Omental fat pad (tissue), 3 donors: ENCODE measurements at regions not wholly inside any gene's neighbourhood (a gene's known extent, or its start where the extent isn't known, plus 50 kb on each side); places are given as distances from the start of the nearest gene placed in this dataset.

Experiments used
- ATAC-seq: fragments of 150-250 bp; one replicate; pipeline ENCODE4 v1.9.1; 2016; ENCODE audit warnings: mild to moderate bottlenecking, moderate library complexity; ENCODE audit not compliant: low FRiP score
- DNase-seq: peaks from one replicate; pipeline ENCODE4 v3.0.0-alpha.2; 2019; ENCODE audit warnings: low spot score
- TF ChIP-seq, protein P1 (sequence below), 3 donors: fragments of 450-650 bp; IDR thresholded peaks; one replicate each; pipeline ENCODE4 v1.5.1; 2016 to 2017; ENCODE audit warnings: antibody characterized with exemption in 3 of 3, mild to moderate bottlenecking in 3 of 3, moderate library complexity in 2 of 3

GRCh38 chr1:200334661-200335256 lies 75.1 kb downstream of the ZNF281 start:
- no peak for DNase-seq
- TF ChIP-seq, protein P1, sequence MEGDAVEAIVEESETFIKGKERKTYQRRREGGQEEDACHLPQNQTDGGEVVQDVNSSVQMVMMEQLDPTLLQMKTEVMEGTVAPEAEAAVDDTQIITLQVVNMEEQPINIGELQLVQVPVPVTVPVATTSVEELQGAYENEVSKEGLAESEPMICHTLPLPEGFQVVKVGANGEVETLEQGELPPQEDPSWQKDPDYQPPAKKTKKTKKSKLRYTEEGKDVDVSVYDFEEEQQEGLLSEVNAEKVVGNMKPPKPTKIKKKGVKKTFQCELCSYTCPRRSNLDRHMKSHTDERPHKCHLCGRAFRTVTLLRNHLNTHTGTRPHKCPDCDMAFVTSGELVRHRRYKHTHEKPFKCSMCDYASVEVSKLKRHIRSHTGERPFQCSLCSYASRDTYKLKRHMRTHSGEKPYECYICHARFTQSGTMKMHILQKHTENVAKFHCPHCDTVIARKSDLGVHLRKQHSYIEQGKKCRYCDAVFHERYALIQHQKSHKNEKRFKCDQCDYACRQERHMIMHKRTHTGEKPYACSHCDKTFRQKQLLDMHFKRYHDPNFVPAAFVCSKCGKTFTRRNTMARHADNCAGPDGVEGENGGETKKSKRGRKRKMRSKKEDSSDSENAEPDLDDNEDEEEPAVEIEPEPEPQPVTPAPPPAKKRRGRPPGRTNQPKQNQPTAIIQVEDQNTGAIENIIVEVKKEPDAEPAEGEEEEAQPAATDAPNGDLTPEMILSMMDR (IDR thresholded peaks at IDR 0.05): no peak

DNA sequence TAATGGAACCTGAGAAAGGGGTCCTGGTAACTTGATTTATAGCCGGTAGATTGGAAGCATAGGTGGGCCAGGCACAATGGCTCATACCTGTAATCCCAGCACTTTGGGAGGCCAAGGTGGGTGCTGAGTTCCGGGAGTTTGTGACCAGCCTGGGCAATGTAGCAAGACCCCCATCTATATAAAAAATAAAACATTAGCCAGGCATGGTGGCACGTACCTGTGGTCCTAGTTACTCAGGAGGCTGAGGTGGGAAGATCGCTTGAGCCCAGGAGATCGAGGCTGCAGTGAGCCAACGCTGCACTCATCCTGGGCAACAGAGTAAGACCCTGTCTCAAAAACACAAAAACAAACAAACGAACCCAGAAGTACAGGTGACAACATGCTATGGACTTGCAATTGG lies 76.5 kb downstream of the ZNF281 start:
- ATAC-seq: no peak
- DNase-seq: no peak
- TF ChIP-seq, protein P1 (IDR thresholded peaks at IDR 0.05): no peak

More at GRCh38 chr1:200334661-200335256, 75.1 kb downstream of the ZNF281 start:
- ATAC-seq: no peak

GRCh38 chr1:200332716-200333115 lies 77.1 kb downstream of the ZNF281 start:
- ATAC-seq (no peak), DNase-seq (no peak)
- TF ChIP-seq, protein P1 (IDR thresholded peaks at IDR 0.05): no peak

- DNase-seq: no peak
- TF ChIP-seq, protein P1 (IDR thresholded peaks at IDR 0.05): no peak
- no peak for ATAC-seq
These were observed 79.0 kb downstream of the ZNF281 start for GRCh38 chr1:200330741-200331428.

DNA sequence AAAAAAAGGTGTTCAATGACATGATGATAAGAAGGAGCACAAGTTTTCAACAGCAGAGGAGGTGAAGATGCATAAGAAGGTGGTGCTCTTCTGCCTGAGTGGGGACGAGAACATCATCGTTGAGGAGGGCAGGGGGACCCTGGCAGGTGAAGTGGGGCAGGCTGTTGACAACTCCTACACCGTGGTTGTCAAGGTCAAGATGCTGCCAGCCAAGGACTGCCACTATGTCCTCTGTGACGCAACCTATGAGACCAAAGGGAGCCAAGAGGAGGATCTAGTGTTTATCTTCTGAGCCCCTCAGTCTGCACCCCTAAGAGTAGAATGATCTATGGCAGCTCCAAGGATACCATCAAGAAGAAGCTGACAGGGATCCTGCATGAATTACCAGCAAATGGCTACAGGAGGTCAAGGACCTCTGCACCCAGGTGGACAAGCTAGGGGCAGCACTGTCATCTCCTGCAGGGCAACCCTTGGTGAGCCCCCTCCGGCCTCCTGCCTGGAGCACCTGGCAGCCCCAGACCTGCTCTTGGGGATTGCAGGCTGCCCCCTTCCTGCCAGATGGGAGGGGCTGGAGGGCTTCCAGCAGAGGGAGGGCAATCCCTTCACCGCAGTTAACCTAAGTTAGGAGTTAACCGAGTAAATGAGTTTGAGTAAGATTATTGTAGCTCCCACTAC lies 80.5 kb downstream of the ZNF281 start:
- TF ChIP-seq, protein P1 (IDR thresholded peaks at IDR 0.05): no peak
- DNase-seq (no peak), ATAC-seq (no peak)

GRCh38 chr1:200328379-200328778 lies 81.5 kb downstream of the ZNF281 start:
- DNase-seq (no peak), ATAC-seq (no peak)
- TF ChIP-seq, protein P1 (IDR thresholded peaks at IDR 0.05): no peak
